Endothelial cell of umbilical vein (primary cell): ENCODE measurements at regions not wholly inside any gene's neighbourhood (a gene's known extent, or its start where the extent isn't known, plus 50 kb on each side); places are given as distances from the start of the nearest gene placed in this dataset.

Experiments
- BruUV-seq: library from RNA; stranded (reverse); fragments of 400-500 nt; replicated peaks from 2 replicates; lab custom pipeline; 2021; lab: Mats Ljungman, UMichigan
- CTCF ChIA-PET: fragments of 300-600, 350-600 bp; sonication (Branson Sonifier 250); formaldehyde crosslinking; loops from one replicate; lab custom pipeline; 2021; ENCODE audit warnings: antibody characterized with exemption, inconsistent platforms; lab: Charles Lee
- POLR2A ChIA-PET: fragments of 300-600, 350-600 bp; sonication (Branson Sonifier 250); formaldehyde crosslinking; loops from one replicate; lab custom pipeline; 2021; ENCODE audit warnings: antibody characterized with exemption, inconsistent platforms; lab: Charles Lee
- DNase-seq: peaks from one replicate; pipeline ENCODE4 v3.0.0-alpha.2; 2011; ENCODE audit warnings: low read depth, low spot score
- FAIRE-seq: peaks from 2 replicates; lab custom pipeline; 2011; peaks lifted over from hg19 to GRCh38; lab: Jason Lieb, UNC
- H2AFZ ChIP-seq: 2 replicates; pipeline ENCODE4 v1.6.0; 2012; ENCODE audit warnings: low read depth, low read length, control low read depth, inconsistent platforms
- H3K27ac ChIP-seq: 2 replicates; pipeline ENCODE4 v1.5.1; 2011; ENCODE audit warnings: low read depth, mild to moderate bottlenecking, control low read depth, low read length, moderate library complexity; ENCODE audit not compliant: insufficient read depth
- H3K27me3 ChIP-seq, 2 experiments: 2 replicates each; pipeline versions ENCODE4 v1.6.0 to v1.6.1; 2011; ENCODE audit warnings: low read length in 2 of 2, mixed read lengths in 1 of 2; ENCODE audit not compliant: control insufficient read depth in 2 of 2, insufficient read depth in 2 of 2
- H3K36me3 ChIP-seq, 2 experiments: 2 replicates in 1 of 2; 3 replicates in 1 of 2; pipeline ENCODE4 v1.5.1; 2011; ENCODE audit warnings: low read length in 2 of 2, mild to moderate bottlenecking in 1 of 2, moderate library complexity in 1 of 2; ENCODE audit not compliant: control insufficient read depth in 2 of 2, insufficient read depth in 2 of 2; ENCODE audit errors: extremely low read depth in 1 of 2
- H3K4me1 ChIP-seq: 3 replicates; pipeline ENCODE4 v1.5.1; 2011; ENCODE audit warnings: mild to moderate bottlenecking, low read length; ENCODE audit not compliant: control insufficient read depth, insufficient read depth; ENCODE audit errors: extremely low read depth
- H3K4me2 ChIP-seq: 2 replicates; pipeline ENCODE4 v1.6.1; 2011; ENCODE audit warnings: low read length, control low read depth, mixed read lengths; ENCODE audit not compliant: insufficient read depth
- H3K4me3 ChIP-seq, 3 experiments: fragments of 200-600 bp in 1 of 3; sonication (generic), shearing (Covaris generic) in 1 of 3; replicated peaks in 1 of 3; 2 replicates each; pipeline ENCODE4 v1.5.1; 2011 to 2016; ENCODE audit warnings: control low read depth in 3 of 3, low read length in 3 of 3, mild to moderate bottlenecking in 2 of 3, inconsistent platforms in 1 of 3, low read depth in 1 of 3, moderate library complexity in 1 of 3; ENCODE audit not compliant: insufficient read depth in 1 of 3
- H3K79me2 ChIP-seq: 2 replicates; pipeline ENCODE4 v1.6.0; 2012; ENCODE audit warnings: low read length, inconsistent platforms; ENCODE audit not compliant: control insufficient read depth, insufficient read depth
- H3K9ac ChIP-seq: replicated peaks from 2 replicates; pipeline ENCODE3; 2011; ENCODE audit warnings: low read length, control low read depth; ENCODE audit not compliant: insufficient read depth; ENCODE audit errors: extremely low read depth
- H3K9me1 ChIP-seq: replicated peaks from 3 replicates; pipeline ENCODE4 v1.6.0; 2011; ENCODE audit warnings: mild to moderate bottlenecking, low read length; ENCODE audit not compliant: control insufficient read depth, insufficient read depth; ENCODE audit errors: extremely low read depth
- H3K9me3 ChIP-seq: replicated peaks from 2 replicates; pipeline ENCODE4 v1.5.1; 2012; ENCODE audit warnings: low read length, inconsistent platforms; ENCODE audit not compliant: control insufficient read depth, insufficient read depth
- H4K20me1 ChIP-seq: replicated peaks from 2 replicates; pipeline ENCODE3; 2011; ENCODE audit warnings: mild to moderate bottlenecking, low read length; ENCODE audit not compliant: control insufficient read depth, insufficient read depth; ENCODE audit errors: extremely low read depth
- CTCF ChIP-seq, 2 donors: IDR thresholded peaks; 1 replicate in 1 of 2; 2 replicates in 1 of 2; pipeline ENCODE4 v1.5.1; 2011; ENCODE audit warnings: low read length in 2 of 2, mild to moderate bottlenecking in 2 of 2, moderate library complexity in 2 of 2, control low read depth in 1 of 2, inconsistent platforms in 1 of 2, low read depth in 1 of 2; ENCODE audit not compliant: insufficient read depth in 1 of 2; ENCODE audit errors: extremely low read depth in 1 of 2
- EZH2 ChIP-seq: IDR thresholded peaks from 2 replicates; pipeline ENCODE4 v1.6.1; 2012; ENCODE audit warnings: borderline replicate concordance, low read depth, mild to moderate bottlenecking, moderate library complexity, low read length, inconsistent platforms; ENCODE audit not compliant: severe bottlenecking
- FOS ChIP-seq: IDR thresholded peaks from 2 replicates; pipeline ENCODE4 v1.6.1; 2011; ENCODE audit warnings: mild to moderate bottlenecking, low read length, moderate library complexity, borderline replicate concordance; ENCODE audit not compliant: insufficient read depth
- GATA2 ChIP-seq: IDR thresholded peaks from 2 replicates; pipeline ENCODE4 v1.7.0; 2011; ENCODE audit warnings: low read depth, mild to moderate bottlenecking, moderate library complexity, mixed read lengths, low read length; ENCODE audit not compliant: insufficient read length, insufficient read depth
- JUN ChIP-seq: IDR thresholded peaks from 2 replicates; pipeline ENCODE4 v1.6.1; 2011; ENCODE audit warnings: borderline replicate concordance, low read depth; ENCODE audit not compliant: insufficient read length, insufficient read depth
- MAX ChIP-seq: IDR thresholded peaks from 2 replicates; pipeline ENCODE4 v1.6.1; 2011; ENCODE audit not compliant: insufficient read depth, insufficient read length
- MYC ChIP-seq: IDR thresholded peaks from one replicate; pipeline ENCODE4 v1.6.1; 2011; ENCODE audit warnings: mild to moderate bottlenecking, low read depth, low read length
- POLR2A ChIP-seq: IDR thresholded peaks from 2 replicates; pipeline ENCODE4 v1.6.1; 2012; ENCODE audit warnings: low read depth, mild to moderate bottlenecking, control low read depth, low read length
- POLR2AphosphoS5 ChIP-seq: IDR thresholded peaks from 2 replicates; pipeline ENCODE4 v1.6.1; 2012; ENCODE audit warnings: low read depth, mild to moderate bottlenecking, control low read depth, low read length, moderate library complexity; ENCODE audit not compliant: insufficient read depth
- dilution Hi-C: fragments of 300-500 bp; cut with MboI; formaldehyde crosslinking; loops from one replicate; pipeline ENCODE4 v1.15.0; 2019; ENCODE audit warnings: low sequenced_read_pairs; ENCODE audit not compliant: extremely low pct_ligation_motif_present
- intact Hi-C: fragments of 100-400 bp; cut with micrococcal nuclease; formaldehyde crosslinking; loops from one replicate; pipeline ENCODE4 v1.10.0; 2022

DNA sequence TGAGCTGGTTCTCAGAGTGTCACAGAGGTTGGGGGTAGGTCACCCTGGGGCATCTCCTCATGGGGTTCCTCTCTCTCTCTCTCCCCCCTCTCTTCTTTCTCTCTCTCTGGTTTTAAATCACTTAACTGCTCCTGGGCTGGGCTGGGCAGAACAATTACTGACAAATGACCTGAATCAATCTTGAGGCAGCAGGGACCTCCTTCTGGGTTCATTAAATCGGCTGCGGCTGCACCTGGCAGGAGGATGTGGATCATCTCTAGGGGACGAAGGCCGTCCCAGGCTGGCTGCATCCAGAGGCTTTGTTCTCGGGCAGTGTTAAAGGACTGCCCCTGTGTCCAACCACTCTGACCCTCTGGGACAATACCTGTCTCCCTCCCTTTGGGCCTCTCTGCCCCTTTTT lies 143.1 kb downstream of the TLE3 start:
- H3K9me1 ChIP-seq, result no peaks in the 10 kb centered on the region
- ChIA-PET CTCF (no interaction called here), POLR2A (no interaction called here)
- no TSS peak for BruUV-seq
- H3K27ac ChIP-seq, result no peak overlapping the region
- DNase-seq, result no peak
- no peaks in the 10 kb centered on the region for H4K20me1 ChIP-seq
- no peak overlapping the region for H3K4me3 ChIP-seq
- no peaks in the 10 kb centered on the region for H3K27me3 ChIP-seq
- FAIRE-seq, result no peak
- no peak overlapping the region for H3K4me2 ChIP-seq
- H3K9me3 ChIP-seq, result no peaks in the 10 kb centered on the region
- intact Hi-C loops, result no loop called here
- no peak overlapping the region for H2AFZ ChIP-seq
- dilution Hi-C loops, result no loop called here
- TF ChIP-seq JUN (no peak), FOS (no peak), EZH2 (no peak), MAX (no peak), GATA2 (no peak), POLR2AphosphoS5 (no peak), CTCF (IDR thresholded peaks at IDR 0.05; ENCODE audit: extremely low read depth in 1 of 2, insufficient read depth in 1 of 2, low read depth in 1 of 2, low read length in 2 of 2) (no peak), MYC (no peak), POLR2A (no peak)
- no peaks in the 10 kb centered on the region for H3K79me2 ChIP-seq
- no peaks in the 10 kb centered on the region for H3K36me3 ChIP-seq
- no peaks in the 10 kb centered on the region for H3K4me1 ChIP-seq
- H3K9ac ChIP-seq, result no peak overlapping the region
